Prostate gland (tissue), 2 donors: ENCODE measurements at regions not wholly inside any gene's neighbourhood (a gene's known extent, or its start where the extent isn't known, plus 50 kb on each side); places are given as distances from the start of the nearest gene placed in this dataset.

Source experiments
- DNase-seq: peaks from one replicate; pipeline ENCODE4 v3.0.0-alpha.2; 2019; ENCODE audit warnings: low spot score
- H3K27ac ChIP-seq, 2 donors: fragments of 200-600 bp; sonication (generic); 2 replicates each; pipeline ENCODE4 v1.5.1; 2017 to 2019
- H3K27me3 ChIP-seq: fragments of 200-600 bp; sonication (generic); replicated peaks from 2 replicates; pipeline ENCODE4 v1.5.1; 2019; ENCODE audit not compliant: insufficient read depth
- H3K36me3 ChIP-seq, 2 donors: fragments of 200-600 bp; sonication (generic); 1 replicate in 1 of 2; 2 replicates in 1 of 2; pipeline versions ENCODE4 v1.5.1 to v1.8.1; 2017 to 2019
- H3K4me1 ChIP-seq: fragments of 200-600 bp; sonication (generic); replicated peaks from 2 replicates; pipeline ENCODE4 v1.5.1; 2019
- H3K4me3 ChIP-seq, 2 donors: fragments of 200-600 bp; sonication (generic); 2 replicates each; pipeline ENCODE4 v1.5.1; 2017 to 2019
- H3K9me3 ChIP-seq: fragments of 200-600 bp; sonication (generic); 2 replicates; pipeline ENCODE4 v1.5.1; 2017
- POLR2A ChIP-seq: fragments of 450-650 bp; IDR thresholded peaks from one replicate; pipeline ENCODE4 v1.6.1; 2016; ENCODE audit warnings: antibody characterized with exemption, mild to moderate bottlenecking
- POLR2AphosphoS5 ChIP-seq: sonication (generic); formaldehyde crosslinking; IDR thresholded peaks from one replicate; pipeline ENCODE4 v1.6.1; 2017; ENCODE audit warnings: antibody characterized with exemption
- WGBS: methylation state at CpG from one replicate; pipeline ENCODE4 v1.1.5; 2018; 5-methylcytosine and 5-hydroxymethylcytosine counted together
- intact Hi-C: fragments of 100-400 bp; cut with DNase I; formaldehyde crosslinking; loops from one replicate; pipeline ENCODE4 v1.14.2; 2022
- TF ChIP-seq, protein P1 (sequence below), 4 experiments: fragments of 200-600 bp in 2 of 4; fragments of 450-650 bp in 2 of 4; sonication (generic) in 2 of 4; IDR thresholded peaks; 1 replicate in 3 of 4; 2 replicates in 1 of 4; pipeline ENCODE4 v1.5.1; 2016 to 2019; ENCODE audit warnings: antibody characterized with exemption in 4 of 4, mild to moderate bottlenecking in 2 of 4, moderate library complexity in 2 of 4

DNA sequence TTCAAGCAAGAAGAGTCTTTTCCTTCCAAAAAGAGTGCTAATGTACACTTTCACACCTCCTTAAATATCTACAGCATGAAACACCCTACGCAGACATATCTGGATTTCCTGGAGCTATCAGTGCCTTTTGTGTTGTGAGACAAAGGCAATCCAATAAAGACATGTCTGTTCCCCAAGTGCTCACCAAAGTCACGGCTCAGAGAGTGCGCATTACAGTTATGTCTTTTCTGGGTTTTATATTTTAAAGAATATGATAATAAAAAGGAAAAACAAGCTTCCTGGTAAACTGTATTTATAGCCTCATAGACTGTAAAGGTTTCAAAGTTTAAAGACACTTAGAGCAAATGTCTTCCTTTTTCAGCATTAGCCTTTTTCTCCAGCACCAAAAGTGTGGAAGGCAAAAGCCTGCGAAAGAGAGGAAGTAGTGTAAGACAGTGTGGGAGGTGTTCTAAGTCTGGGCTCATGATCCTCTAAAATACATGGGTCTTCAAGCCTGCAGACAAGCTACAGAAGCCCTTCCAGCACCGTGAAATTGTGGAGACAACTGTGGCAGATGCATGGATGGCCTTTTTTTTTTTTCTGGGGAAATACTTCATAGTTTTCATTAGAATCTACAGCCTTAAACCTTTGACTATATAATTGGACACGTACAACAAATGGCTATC is 135.0 kb upstream of the SLC35B3 start:
- no peaks in the 10 kb centered on the region for H3K9me3 ChIP-seq
- intact Hi-C loops: no loop called here
- no peaks in the 10 kb centered on the region for H3K27me3 ChIP-seq
- H3K36me3 ChIP-seq: no peaks in the 10 kb centered on the region
- no peak for DNase-seq
- H3K4me3 ChIP-seq: no peak overlapping the region
- H3K27ac ChIP-seq: no peak overlapping the region
- TF ChIP-seq POLR2A (no peak), POLR2AphosphoS5 (no peak)
- TF ChIP-seq, protein P1, sequence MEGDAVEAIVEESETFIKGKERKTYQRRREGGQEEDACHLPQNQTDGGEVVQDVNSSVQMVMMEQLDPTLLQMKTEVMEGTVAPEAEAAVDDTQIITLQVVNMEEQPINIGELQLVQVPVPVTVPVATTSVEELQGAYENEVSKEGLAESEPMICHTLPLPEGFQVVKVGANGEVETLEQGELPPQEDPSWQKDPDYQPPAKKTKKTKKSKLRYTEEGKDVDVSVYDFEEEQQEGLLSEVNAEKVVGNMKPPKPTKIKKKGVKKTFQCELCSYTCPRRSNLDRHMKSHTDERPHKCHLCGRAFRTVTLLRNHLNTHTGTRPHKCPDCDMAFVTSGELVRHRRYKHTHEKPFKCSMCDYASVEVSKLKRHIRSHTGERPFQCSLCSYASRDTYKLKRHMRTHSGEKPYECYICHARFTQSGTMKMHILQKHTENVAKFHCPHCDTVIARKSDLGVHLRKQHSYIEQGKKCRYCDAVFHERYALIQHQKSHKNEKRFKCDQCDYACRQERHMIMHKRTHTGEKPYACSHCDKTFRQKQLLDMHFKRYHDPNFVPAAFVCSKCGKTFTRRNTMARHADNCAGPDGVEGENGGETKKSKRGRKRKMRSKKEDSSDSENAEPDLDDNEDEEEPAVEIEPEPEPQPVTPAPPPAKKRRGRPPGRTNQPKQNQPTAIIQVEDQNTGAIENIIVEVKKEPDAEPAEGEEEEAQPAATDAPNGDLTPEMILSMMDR (IDR thresholded peaks at IDR 0.05): no peak
- no peaks in the 10 kb centered on the region for H3K4me1 ChIP-seq
- WGBS: 78% methylated on average over 6 of the region's 6 CpGs

DNA sequence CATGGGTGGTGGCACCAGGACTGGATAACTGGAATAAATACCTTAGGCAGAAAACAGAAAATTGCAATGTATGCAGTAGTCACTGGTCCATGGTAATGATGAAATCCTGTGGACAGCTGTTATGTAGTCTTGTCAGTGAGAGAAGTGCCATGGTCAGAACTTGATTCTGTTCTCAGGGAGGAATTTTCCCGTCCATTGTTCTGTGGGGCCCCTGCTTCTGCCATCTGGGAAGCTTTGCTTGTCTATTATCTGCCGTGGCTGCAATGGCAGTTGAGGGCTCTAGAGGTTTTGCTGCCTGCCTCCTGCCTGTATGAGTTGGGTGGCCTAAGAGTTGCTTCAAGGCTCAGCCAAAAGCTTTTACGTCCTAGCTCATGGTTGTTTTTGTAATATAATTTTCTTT is 126.8 kb upstream of the SLC35B3 start:
- Histone ChIP-seq H3K9me3 (no peaks in the 10 kb centered on the region), H3K27me3 (no peaks in the 10 kb centered on the region), H3K4me3 (no peak overlapping the region), H3K27ac (no peak overlapping the region), H3K36me3 (no peaks in the 10 kb centered on the region), H3K4me1 (no peaks in the 10 kb centered on the region)
- TF ChIP-seq POLR2A (no peak), POLR2AphosphoS5 (no peak)
- TF ChIP-seq, protein P1 (IDR thresholded peaks at IDR 0.05): no peak
- intact Hi-C loops: no loop called here
- DNase-seq: no peak
- 68% methylated on average over 3 of the region's 3 CpGs for WGBS

DNA sequence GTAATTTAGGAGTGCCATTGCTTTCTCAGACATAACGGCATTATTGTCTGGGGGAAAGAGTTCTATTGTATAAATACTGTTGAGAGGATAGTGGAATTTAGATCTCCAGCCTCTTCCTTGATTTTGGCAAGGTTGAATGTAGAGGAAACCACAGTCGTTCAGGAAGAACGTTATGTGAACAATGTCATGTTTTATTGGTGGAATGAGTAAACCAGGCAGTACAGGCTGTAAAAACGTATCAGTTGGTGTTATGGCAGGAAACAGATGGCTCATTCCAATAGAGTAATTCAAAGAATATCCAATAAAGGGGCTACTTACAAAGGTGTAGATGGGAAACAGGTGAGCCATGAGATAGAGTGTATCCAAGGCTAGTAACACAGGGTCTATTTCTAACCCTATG is 123.6 kb upstream of the SLC35B3 start:
- DNase-seq: peak; percentile 5
- Histone ChIP-seq H3K9me3 (no peaks in the 10 kb centered on the region), H3K27me3 (no peaks in the 10 kb centered on the region), H3K36me3 (no peaks in the 10 kb centered on the region), H3K4me1 (no peaks in the 10 kb centered on the region), H3K4me3 (no peak overlapping the region), H3K27ac (peak overlapping the region in 1 of 2 donors; percentile 15)
- intact Hi-C loops: no loop called here
- WGBS: 11% methylated on average over 4 of the region's 4 CpGs
- TF ChIP-seq POLR2AphosphoS5 (peak; percentile 87), POLR2A (no peak)

DNA sequence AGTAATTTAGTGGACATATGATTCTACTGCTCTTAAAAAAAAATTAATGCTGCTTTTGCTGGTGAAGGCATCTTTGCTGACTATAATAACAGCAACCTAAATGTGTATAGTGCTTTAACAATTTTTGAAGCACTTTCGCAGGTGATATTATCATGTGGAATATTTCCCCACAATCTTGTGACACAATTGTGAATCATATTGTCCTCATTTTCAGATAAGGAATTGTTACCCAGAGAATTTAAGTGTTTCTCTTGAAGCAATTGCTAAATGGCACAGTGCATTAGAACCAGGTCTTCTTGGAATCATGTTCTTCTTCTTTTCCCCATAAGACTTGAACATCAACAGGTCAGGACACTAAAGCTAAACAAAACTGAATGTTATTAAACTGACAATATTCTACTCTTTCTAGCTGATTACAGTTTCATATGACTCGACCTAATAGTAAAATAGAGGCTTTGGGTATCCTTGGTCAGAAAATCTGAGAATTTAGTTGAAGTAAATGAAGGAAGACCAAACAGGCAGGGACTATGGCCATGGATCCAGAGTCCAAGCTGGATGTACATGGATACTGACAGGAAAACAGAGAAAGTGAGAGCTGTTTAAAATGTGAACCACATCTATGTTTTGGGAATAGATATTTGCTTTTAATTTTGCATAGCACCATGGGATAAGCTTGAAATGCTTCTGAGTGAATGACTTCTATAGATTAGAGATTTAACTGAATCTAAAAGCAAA is 121.8 kb upstream of the SLC35B3 start:
- TF ChIP-seq, protein P1 (IDR thresholded peaks at IDR 0.05): no peak
- no peak for TF ChIP-seq POLR2A
- no peak for TF ChIP-seq POLR2AphosphoS5
- Histone ChIP-seq H3K9me3 (no peaks in the 10 kb centered on the region), H3K27ac (no peak overlapping the region), H3K4me3 (no peak overlapping the region), H3K4me1 (no peaks in the 10 kb centered on the region), H3K36me3 (no peaks in the 10 kb centered on the region), H3K27me3 (no peaks in the 10 kb centered on the region)
- intact Hi-C loops: no loop called here
- 80% methylated on average over 2 of the region's 2 CpGs for WGBS
- no peak for DNase-seq

DNA sequence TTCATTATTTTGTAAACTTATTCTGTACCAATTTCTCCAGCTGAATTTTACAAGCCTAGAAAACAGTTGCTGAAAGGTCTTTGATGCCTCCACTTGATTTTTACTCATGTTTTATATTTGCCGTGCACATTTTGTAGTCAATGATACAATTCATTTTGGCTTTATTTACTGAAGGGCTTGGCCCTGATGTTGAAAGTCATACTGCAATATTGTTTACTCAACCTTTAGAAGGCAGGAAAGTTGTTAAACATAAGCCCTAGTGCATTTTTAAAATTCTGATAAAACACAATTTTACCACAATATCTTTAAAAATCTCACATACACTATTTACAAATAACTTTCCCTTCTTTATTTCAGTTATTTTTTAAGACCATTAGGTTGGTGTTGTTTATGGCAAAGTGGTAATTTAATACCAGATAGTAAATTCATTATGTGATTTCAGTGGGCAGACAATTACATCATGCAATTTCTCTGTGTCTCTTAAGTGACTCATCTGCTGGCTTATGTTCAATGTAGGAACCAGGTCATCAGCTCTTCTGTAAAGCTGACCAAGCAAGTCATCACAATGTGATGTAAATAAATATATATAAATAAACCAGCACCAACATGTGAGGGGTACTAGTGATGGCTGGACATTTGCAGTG is 121.1 kb upstream of the SLC35B3 start:
- H3K27me3 ChIP-seq: no peaks in the 10 kb centered on the region
- H3K36me3 ChIP-seq: no peaks in the 10 kb centered on the region
- intact Hi-C loops: no loop called here
- no peak overlapping the region for H3K4me3 ChIP-seq
- H3K4me1 ChIP-seq: no peaks in the 10 kb centered on the region
- TF ChIP-seq POLR2AphosphoS5 (no peak), POLR2A (no peak)
- TF ChIP-seq, protein P1 (IDR thresholded peaks at IDR 0.05): no peak
- 23% methylated on average over 1 of the region's 1 CpG for WGBS
- no peak for DNase-seq
- H3K9me3 ChIP-seq: no peaks in the 10 kb centered on the region
- H3K27ac ChIP-seq: no peak overlapping the region
